HEK293T (cell line): ENCODE measurements at regions not wholly inside any gene's neighbourhood (a gene's known extent, or its start where the extent isn't known, plus 50 kb on each side); places are given as distances from the start of the nearest gene placed in this dataset.

ENCODE experiments used
- CTCF ChIA-PET: fragments of 350-600 bp; formaldehyde crosslinking; extraction: SDS; loops from one replicate; lab custom pipeline; 2021; ENCODE audit warnings: antibody characterized with exemption, inconsistent platforms; lab: Yijun Ruan, JAX
- POLR2A ChIA-PET: fragments of 350-600 bp; formaldehyde crosslinking; extraction: SDS; loops from one replicate; lab custom pipeline; 2020; ENCODE audit warnings: antibody characterized with exemption, inconsistent platforms; lab: Yijun Ruan, JAX
- DNase-seq: peaks from one replicate; pipeline ENCODE4 v3.0.0; 2012; ENCODE audit warnings: mixed read lengths; ENCODE audit errors: extremely low spot score
- ARNT ChIP-seq: fragments of 450-650 bp; IDR thresholded peaks from 2 replicates; pipeline ENCODE4 v1.6.1; 2017; ENCODE audit warnings: mild to moderate bottlenecking
- CTBP1 ChIP-seq: fragments of 450-650 bp; IDR thresholded peaks from 2 replicates; pipeline ENCODE4 v1.6.1; 2016; ENCODE audit warnings: borderline replicate concordance
- ELF4 ChIP-seq: fragments of 450-650 bp; IDR thresholded peaks from 2 replicates; pipeline ENCODE4 v1.6.1; 2017; ENCODE audit warnings: antibody characterized with exemption
- FOXA1 ChIP-seq: fragments of 450-650 bp; IDR thresholded peaks from 2 replicates; pipeline ENCODE4 v1.6.1; 2016; ENCODE audit warnings: mild to moderate bottlenecking
- FOXK2 ChIP-seq: fragments of 450-650 bp; IDR thresholded peaks from 2 replicates; pipeline ENCODE4 v1.6.1; 2016; ENCODE audit warnings: mild to moderate bottlenecking
- FOXM1 ChIP-seq: fragments of 450-650 bp; IDR thresholded peaks from 2 replicates; pipeline ENCODE4 v1.6.1; 2017; ENCODE audit warnings: mild to moderate bottlenecking, borderline replicate concordance
- HDGF ChIP-seq: fragments of 450-650 bp; IDR thresholded peaks from 2 replicates; pipeline ENCODE4 v1.6.1; 2017; ENCODE audit warnings: antibody characterized with exemption, borderline replicate concordance
- L3MBTL2 ChIP-seq: fragments of 450-650 bp; conservative IDR thresholded peaks from 2 replicates; pipeline ENCODE4 v1.6.1; 2016; ENCODE audit warnings: mild to moderate bottlenecking
- LEF1 ChIP-seq: fragments of 450-650 bp; IDR thresholded peaks from 2 replicates; pipeline ENCODE4 v1.6.1; 2017; ENCODE audit warnings: mild to moderate bottlenecking, borderline replicate concordance
- NFRKB ChIP-seq: fragments of 450-650 bp; IDR thresholded peaks from 2 replicates; pipeline ENCODE4 v1.6.1; 2016; ENCODE audit warnings: mild to moderate bottlenecking, moderate library complexity
- SP1 ChIP-seq: fragments of 450-650 bp; IDR thresholded peaks from 2 replicates; pipeline ENCODE4 v1.6.1; 2017
- SUZ12 ChIP-seq: fragments of 450-650 bp; IDR thresholded peaks from 2 replicates; pipeline ENCODE4 v1.6.1; 2016; ENCODE audit warnings: mild to moderate bottlenecking
- TARDBP ChIP-seq: fragments of 450-650 bp; IDR thresholded peaks from 2 replicates; pipeline ENCODE4 v1.6.1; 2016
- ZNF384 ChIP-seq: fragments of 450-650 bp; IDR thresholded peaks from 2 replicates; pipeline ENCODE4 v1.6.1; 2016
- TF ChIP-seq, protein P1 (sequence below): fragments of 450-650 bp; IDR thresholded peaks from 2 replicates; pipeline ENCODE4 v1.6.1; 2016

DNA sequence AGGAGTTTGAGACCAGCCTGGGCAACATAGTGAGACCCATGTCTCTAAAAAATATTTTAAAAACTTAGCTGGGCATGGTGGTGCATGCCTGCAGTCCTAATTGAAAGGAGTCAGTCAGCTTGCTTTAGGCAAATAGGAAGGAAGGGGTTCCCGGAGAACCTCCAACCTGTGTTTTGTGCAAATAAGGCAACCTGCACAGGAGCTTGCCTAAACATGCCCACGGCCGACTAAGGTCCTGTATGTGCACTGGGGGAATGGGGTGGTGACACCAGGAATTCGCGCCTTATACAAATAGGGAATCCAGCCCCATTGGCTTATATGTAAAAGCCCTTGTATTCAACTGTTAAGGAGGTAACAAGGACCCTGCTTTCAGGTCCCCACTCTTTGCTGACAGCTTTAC lies 429.2 kb upstream of the ZP4 start:
- TF ChIP-seq ELF4 (no peak), NFRKB (no peak), FOXK2 (no peak), FOXM1 (no peak), HDGF (no peak), SP1 (no peak), FOXA1 (no peak), LEF1 (no peak), ARNT (no peak), L3MBTL2 (no peak), ZNF384 (no peak), SUZ12 (no peak), TARDBP (no peak), CTBP1 (no peak)
- TF ChIP-seq, protein P1, sequence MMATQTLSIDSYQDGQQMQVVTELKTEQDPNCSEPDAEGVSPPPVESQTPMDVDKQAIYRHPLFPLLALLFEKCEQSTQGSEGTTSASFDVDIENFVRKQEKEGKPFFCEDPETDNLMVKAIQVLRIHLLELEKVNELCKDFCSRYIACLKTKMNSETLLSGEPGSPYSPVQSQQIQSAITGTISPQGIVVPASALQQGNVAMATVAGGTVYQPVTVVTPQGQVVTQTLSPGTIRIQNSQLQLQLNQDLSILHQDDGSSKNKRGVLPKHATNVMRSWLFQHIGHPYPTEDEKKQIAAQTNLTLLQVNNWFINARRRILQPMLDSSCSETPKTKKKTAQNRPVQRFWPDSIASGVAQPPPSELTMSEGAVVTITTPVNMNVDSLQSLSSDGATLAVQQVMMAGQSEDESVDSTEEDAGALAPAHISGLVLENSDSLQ = no peak
- ChIA-PET CTCF (no interaction called here), POLR2A (no interaction called here)
- no peak for DNase-seq

DNA sequence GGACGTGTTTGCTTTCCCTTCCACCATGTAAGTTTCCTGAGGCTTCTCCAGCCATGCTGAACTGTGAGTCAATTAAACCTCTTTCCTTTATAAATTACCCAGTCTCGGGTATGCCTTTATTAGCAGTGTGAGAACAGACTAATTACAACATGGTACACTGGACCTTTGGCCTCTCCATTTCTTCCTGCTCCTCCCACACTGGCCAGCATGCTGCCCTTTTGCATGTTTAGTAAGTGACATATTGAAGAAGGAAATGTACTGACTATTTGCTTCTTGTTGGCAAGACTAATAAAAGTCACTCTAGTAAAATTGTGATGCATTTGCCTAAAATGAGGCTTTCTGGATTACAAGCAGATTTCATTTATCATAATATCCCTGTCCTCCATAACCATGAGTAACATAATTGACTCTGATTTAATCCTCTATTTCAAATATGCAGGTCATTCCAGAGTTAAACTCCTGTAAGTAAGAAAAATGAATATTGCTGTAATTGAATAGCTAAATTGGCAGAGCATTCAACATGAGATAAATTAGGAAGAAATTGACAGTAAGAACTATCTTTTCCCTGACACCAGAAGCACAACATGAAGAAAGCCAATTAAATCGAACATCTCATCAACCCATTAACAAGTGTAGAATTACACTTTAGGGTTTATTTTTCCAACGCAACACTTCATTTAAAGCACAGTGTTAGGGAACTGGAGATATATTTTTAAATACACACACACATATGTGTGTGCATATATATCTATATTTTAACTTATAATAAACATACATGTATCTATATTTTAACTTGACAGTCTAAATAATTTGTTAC lies 427.8 kb upstream of the ZP4 start:
- ChIA-PET CTCF (interaction anchor here (0.6 kb wide), 1 partner anchor 79 kb away, joined by 5 read pairs; no protein-coding TSS in a partner anchor), POLR2A (no interaction called here)
- DNase-seq = no peak
- TF ChIP-seq LEF1 (no peak), SUZ12 (no peak)

DNA sequence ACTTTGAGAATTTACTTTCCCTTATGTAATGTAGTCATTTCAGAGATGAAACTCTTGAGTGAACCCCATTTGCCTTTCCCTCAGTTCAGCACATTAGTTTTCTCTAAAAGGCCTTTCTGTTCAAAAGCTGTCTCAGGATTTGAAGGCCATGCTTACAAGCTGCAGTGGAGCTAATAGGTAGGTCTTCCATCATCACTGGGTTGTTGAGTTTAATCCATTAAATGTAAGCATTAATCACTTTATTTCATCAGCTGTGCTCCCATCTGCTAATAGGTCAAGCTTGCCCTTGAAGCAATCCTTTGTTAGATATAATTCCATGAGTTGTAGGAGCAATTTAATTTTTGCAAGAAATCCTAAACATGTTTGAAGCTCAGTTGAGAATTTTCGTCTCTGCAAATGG lies 422.2 kb upstream of the ZP4 start:
- POLR2A ChIA-PET = no interaction called here
- TF ChIP-seq NFRKB = no peak
- DNase-seq = no peak
- CTCF ChIA-PET = no interaction called here

DNA sequence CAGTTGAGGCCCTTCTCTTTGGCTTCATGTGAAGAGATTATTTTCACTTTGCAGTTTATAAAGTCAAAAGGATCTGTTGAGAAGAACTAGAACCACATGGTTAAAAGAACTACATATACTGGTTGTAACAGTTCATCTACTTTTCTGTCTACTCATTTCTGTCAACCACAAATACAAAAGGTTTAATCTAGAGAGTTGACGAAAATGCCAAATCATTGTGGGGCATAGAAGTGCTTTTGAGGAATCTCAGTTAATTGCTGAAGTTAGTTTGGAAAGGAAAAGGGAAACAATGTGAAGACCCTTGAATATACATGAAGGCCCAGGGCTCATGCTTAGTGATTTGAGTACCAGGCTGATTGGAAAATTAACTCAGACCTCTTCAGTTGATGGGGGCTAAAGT lies 415.7 kb upstream of the ZP4 start:
- DNase-seq = no peak
- POLR2A ChIA-PET = no interaction called here
- no peak for TF ChIP-seq SUZ12
- TF ChIP-seq TARDBP = no peak
- TF ChIP-seq FOXM1 = no peak
- no peak for TF ChIP-seq HDGF
- CTCF ChIA-PET = no interaction called here

DNA sequence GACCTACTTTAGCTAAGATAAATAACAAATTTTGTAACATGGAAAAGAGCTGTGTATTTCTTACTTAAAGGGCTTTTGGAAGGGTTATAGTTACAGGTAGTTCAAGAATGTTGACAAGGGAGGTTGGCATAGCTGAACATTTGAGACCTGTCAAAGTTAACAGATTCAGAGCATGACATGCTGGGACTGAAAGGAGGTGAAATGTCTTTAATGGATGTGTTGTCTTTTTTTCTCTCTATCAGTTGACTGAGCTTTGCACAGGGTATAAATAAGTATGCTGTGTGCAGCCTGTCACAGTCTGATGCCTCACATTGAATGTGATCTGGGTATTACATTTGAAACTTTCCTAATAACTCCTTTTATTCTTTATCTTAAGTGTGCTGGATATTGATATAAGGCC lies 411.9 kb upstream of the ZP4 start:
- no peak for DNase-seq
- POLR2A ChIA-PET = no interaction called here
- CTCF ChIA-PET = no interaction called here
- TF ChIP-seq FOXM1 = no peak
- TF ChIP-seq, protein P1 = no peak

DNA sequence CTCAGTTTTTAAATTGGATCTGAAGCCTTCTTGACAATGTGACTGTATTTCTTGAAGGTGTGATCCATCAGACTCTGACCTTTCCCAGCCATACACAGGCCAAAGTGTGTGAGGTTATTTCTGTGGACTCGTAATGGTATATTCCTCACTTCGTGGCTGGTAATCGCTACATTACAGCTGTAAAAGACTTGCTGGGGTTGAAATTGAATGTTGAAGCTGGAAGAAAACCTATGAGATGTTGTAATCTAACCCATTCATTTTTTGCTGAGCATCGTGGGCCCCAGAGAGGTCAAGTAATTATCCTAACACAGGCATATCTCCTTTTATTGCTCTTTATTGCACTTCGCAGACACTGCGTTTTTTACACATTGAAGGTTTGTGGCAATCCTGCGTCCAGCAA lies 405.6 kb upstream of the ZP4 start:
- ChIA-PET CTCF (no interaction called here), POLR2A (no interaction called here)
- no peak for TF ChIP-seq SP1
- no peak for DNase-seq

DNA sequence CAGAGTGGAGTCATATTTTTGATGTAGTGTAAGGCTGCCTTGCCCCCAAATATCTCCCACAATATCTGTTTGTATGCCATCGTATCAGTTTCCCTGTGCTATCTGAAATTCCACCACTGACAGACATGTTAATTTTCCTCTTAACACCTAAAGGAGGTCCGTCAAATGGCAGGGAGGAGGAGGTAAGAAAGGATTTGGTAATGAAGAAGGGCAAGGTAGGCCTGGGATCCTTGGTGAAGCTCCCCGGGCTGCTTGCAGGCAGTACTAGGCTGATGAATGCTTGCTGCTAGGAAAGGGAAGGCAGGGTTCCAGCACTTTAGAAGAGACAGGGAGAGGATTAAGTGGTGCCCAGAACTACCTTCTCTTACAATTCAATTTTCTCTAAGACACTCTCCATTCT lies 402.4 kb upstream of the ZP4 start:
- no peak for DNase-seq
- TF ChIP-seq SP1 (no peak), ELF4 (no peak), ZNF384 (no peak), TARDBP (no peak), FOXM1 (no peak), LEF1 (no peak), ARNT (no peak), NFRKB (no peak), SUZ12 (no peak), L3MBTL2 (no peak)
- TF ChIP-seq, protein P1 = no peak
- ChIA-PET CTCF (no interaction called here), POLR2A (no interaction called here)

DNA sequence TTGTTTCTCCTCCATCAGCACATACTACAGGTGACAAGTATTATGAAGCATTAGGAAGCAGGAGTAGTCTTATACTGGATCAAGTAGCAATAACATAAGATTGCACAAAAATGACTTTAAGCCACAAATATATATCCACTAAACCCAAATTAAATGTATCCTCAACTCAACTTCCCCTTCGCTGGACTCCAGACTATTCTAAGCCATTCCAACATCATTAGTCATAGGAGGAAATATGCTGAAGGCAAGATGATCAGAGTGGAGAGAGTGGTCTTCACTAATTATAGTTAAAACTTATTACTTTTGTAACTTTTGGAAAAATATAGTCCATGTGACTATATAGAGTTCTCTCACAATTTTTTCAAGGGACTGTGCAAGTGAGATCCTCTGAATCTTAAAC lies 390.7 kb upstream of the ZP4 start:
- DNase-seq = no peak
- TF ChIP-seq ARNT = no peak
- TF ChIP-seq, protein P1 = no peak
- ChIA-PET CTCF (no interaction called here), POLR2A (no interaction called here)
